Mucosa of rectum (tissue), 2 donors: ENCODE measurements at regions not wholly inside any gene's neighbourhood (a gene's known extent, or its start where the extent isn't known, plus 50 kb on each side); places are given as distances from the start of the nearest gene placed in this dataset.

ENCODE experiments used
- H3K27ac ChIP-seq, 2 donors: one replicate each; pipeline ENCODE4 v1.7.0; 2013; ENCODE audit warnings: inconsistent platforms in 2 of 2, low read depth in 2 of 2, low read length in 2 of 2
- H3K27me3 ChIP-seq, 2 donors: one replicate each; pipeline ENCODE4 v1.7.0; 2013; ENCODE audit warnings: low read length in 2 of 2; ENCODE audit not compliant: control insufficient read depth in 2 of 2, insufficient read depth in 2 of 2
- H3K36me3 ChIP-seq, 2 donors: one replicate each; pipeline ENCODE4 v1.7.0; 2013; ENCODE audit warnings: low read length in 2 of 2; ENCODE audit not compliant: control insufficient read depth in 2 of 2, insufficient read depth in 2 of 2
- H3K4me1 ChIP-seq, 2 donors: one replicate each; pipeline ENCODE4 v1.7.0; 2013; ENCODE audit warnings: low read length in 2 of 2, mild to moderate bottlenecking in 1 of 2; ENCODE audit not compliant: control insufficient read depth in 2 of 2, insufficient read depth in 2 of 2
- H3K4me3 ChIP-seq, 2 donors: one replicate each; pipeline ENCODE4 v1.7.0; 2013; ENCODE audit warnings: low read length in 2 of 2
- H3K9ac ChIP-seq, 2 donors: one replicate each; pipeline ENCODE4 v1.7.0; 2013; ENCODE audit warnings: low read length in 2 of 2, low read depth in 1 of 2, mild to moderate bottlenecking in 1 of 2
- H3K9me3 ChIP-seq, 2 donors: one replicate each; pipeline ENCODE4 v1.7.0; 2013; ENCODE audit warnings: low read length in 2 of 2; ENCODE audit not compliant: control insufficient read depth in 2 of 2
- donor health status: healthy.
- donor health status: Normal muscosa, but diverticular disease.

- Histone ChIP-seq H3K4me1 (peaks cover 0 to 3% of the 10 kb centered on the region in 2 donors), H3K27ac (no peak overlapping the region), H3K27me3 (no peaks in the 10 kb centered on the region), H3K36me3 (no peaks in the 10 kb centered on the region), H3K9me3 (no peaks in the 10 kb centered on the region), H3K4me3 (no peak overlapping the region), H3K9ac (no peak overlapping the region)
Observed at GRCh38 chr9:73022353-73022752, 69.5 kb upstream of the ALDH1A1 start.

GRCh38 chr9:73020877-73021276 lies 68.0 kb upstream of the ALDH1A1 start:
- Histone ChIP-seq H3K27ac (no peak overlapping the region), H3K36me3 (no peaks in the 10 kb centered on the region), H3K4me3 (no peak overlapping the region), H3K9ac (no peak overlapping the region), H3K9me3 (no peaks in the 10 kb centered on the region), H3K27me3 (no peaks in the 10 kb centered on the region), H3K4me1 (peaks cover 0 to 3% of the 10 kb centered on the region in 2 donors)

GRCh38 chr9:73014011-73014410 lies 61.2 kb upstream of the ALDH1A1 start:
- Histone ChIP-seq H3K9me3 (no peaks in the 10 kb centered on the region), H3K4me3 (no peak overlapping the region), H3K27ac (no peak overlapping the region), H3K9ac (no peak overlapping the region), H3K36me3 (no peaks in the 10 kb centered on the region), H3K27me3 (peaks cover 0 to 2% of the 10 kb centered on the region in 2 donors), H3K4me1 (no peaks in the 10 kb centered on the region)

- Histone ChIP-seq H3K36me3 (no peaks in the 10 kb centered on the region), H3K9ac (no peak overlapping the region), H3K27ac (no peak overlapping the region), H3K9me3 (no peaks in the 10 kb centered on the region), H3K4me3 (no peak overlapping the region), H3K27me3 (peaks cover 0 to 2% of the 10 kb centered on the region in 2 donors), H3K4me1 (no peaks in the 10 kb centered on the region)
Observed at GRCh38 chr9:73011956-73012355, 59.1 kb upstream of the ALDH1A1 start.

- H3K36me3 ChIP-seq = no peaks in the 10 kb centered on the region
- H3K4me3 ChIP-seq = no peak overlapping the region
- no peaks in the 10 kb centered on the region for H3K9me3 ChIP-seq
- no peak overlapping the region for H3K9ac ChIP-seq
- no peak overlapping the region for H3K27ac ChIP-seq
- peaks cover 0 to 2% of the 10 kb centered on the region in 2 donors for H3K27me3 ChIP-seq
- H3K4me1 ChIP-seq = no peaks in the 10 kb centered on the region
Observed at GRCh38 chr9:73011181-73011750, 58.4 kb upstream of the ALDH1A1 start.

- Histone ChIP-seq H3K4me3 (no peak overlapping the region), H3K36me3 (no peaks in the 10 kb centered on the region), H3K27me3 (peaks cover 0 to 2% of the 10 kb centered on the region in 2 donors), H3K9me3 (no peaks in the 10 kb centered on the region), H3K4me1 (no peaks in the 10 kb centered on the region), H3K27ac (no peak overlapping the region), H3K9ac (no peak overlapping the region)
Observed at GRCh38 chr9:73009649-73010288, 56.9 kb upstream of the ALDH1A1 start.

GRCh38 chr9:73007966-73008672 lies 55.3 kb upstream of the ALDH1A1 start:
- no peak overlapping the region for H3K4me3 ChIP-seq
- no peaks in the 10 kb centered on the region for H3K9me3 ChIP-seq
- no peak overlapping the region for H3K27ac ChIP-seq
- no peaks in the 10 kb centered on the region for H3K36me3 ChIP-seq
- H3K4me1 ChIP-seq = no peaks in the 10 kb centered on the region
- H3K27me3 ChIP-seq = peaks cover 0 to 2% of the 10 kb centered on the region in 2 donors
- no peak overlapping the region for H3K9ac ChIP-seq

GRCh38 chr9:73006986-73007385 lies 54.1 kb upstream of the ALDH1A1 start:
- Histone ChIP-seq H3K36me3 (no peaks in the 10 kb centered on the region), H3K4me1 (no peaks in the 10 kb centered on the region), H3K27me3 (peaks cover 0 to 2% of the 10 kb centered on the region in 2 donors), H3K4me3 (no peak overlapping the region), H3K27ac (no peak overlapping the region), H3K9me3 (no peaks in the 10 kb centered on the region), H3K9ac (no peak overlapping the region)
